Neural cell (in vitro differentiated cells): ENCODE measurements at regions not wholly inside any gene's neighbourhood (a gene's known extent, or its start where the extent isn't known, plus 50 kb on each side); places are given as distances from the start of the nearest gene placed in this dataset.

ENCODE experiments used
- CTCF ChIP-seq: fragments of 450-650 bp; IDR thresholded peaks from 2 replicates; pipeline ENCODE4 v1.5.1; 2014; ENCODE audit warnings: antibody characterized with exemption, mild to moderate bottlenecking, moderate library complexity; ENCODE audit not compliant: poor library complexity, severe bottlenecking
- EP300 ChIP-seq: fragments of 450-650 bp; conservative IDR thresholded peaks from 2 replicates; pipeline ENCODE4 v1.6.1; 2014; ENCODE audit warnings: antibody characterized with exemption, mild to moderate bottlenecking, moderate library complexity; ENCODE audit not compliant: poor library complexity, severe bottlenecking
- RAD21 ChIP-seq: fragments of 450-650 bp; conservative IDR thresholded peaks from 2 replicates; pipeline ENCODE4 v1.6.1; 2014; ENCODE audit warnings: antibody characterized with exemption, mild to moderate bottlenecking, moderate library complexity
- TAF1 ChIP-seq: IDR thresholded peaks from 2 replicates; pipeline ENCODE4 v1.6.1; 2012; ENCODE audit warnings: low read depth

- no peak for TF ChIP-seq CTCF
- TF ChIP-seq TAF1: no peak
- no peak for TF ChIP-seq EP300
- TF ChIP-seq RAD21: no peak
Measured at GRCh38 chr6:113645576-113645970, 211.6 kb upstream of the MARCKS start.
